ENCODE measurements at regions not wholly inside any gene's neighbourhood (a gene's known extent, or its start where the extent isn't known, plus 50 kb on each side); places are given as distances from the start of the nearest gene placed in this dataset.
"Not testable (repeated sequence)": the region's sequence is repeated elsewhere in the genome, so short reads cannot be mapped to it uniquely, and the experiment has no call there.

GRCh38 chr4:158122501-158122900, 50.3 kb downstream of the GASK1B start:
- DNase-seq (ENCODE audit: low read depth) = no peak
- H3K4me3 ChIP-seq (ENCODE audit: control insufficient read depth, low read depth, low read length) = no peak overlapping the region
- no peak for TF ChIP-seq CTCF (IDR thresholded peaks at IDR 0.05; ENCODE audit: control insufficient read depth, insufficient read depth, low read depth, low read length, missing control alignments)

GRCh38 chr4:158121161-158121579, 51.7 kb downstream of the GASK1B start:
- H3K4me3 ChIP-seq (ENCODE audit: control insufficient read depth, low read depth, low read length) = no peak overlapping the region
- TF ChIP-seq CTCF (IDR thresholded peaks at IDR 0.05; ENCODE audit: control insufficient read depth, insufficient read depth, low read depth, low read length, missing control alignments) = no peak
- peak; percentile 96 for DNase-seq (ENCODE audit: low read depth)

GRCh38 chr4:158120645-158121151, 52.1 kb downstream of the GASK1B start:
- H3K4me3 ChIP-seq (ENCODE audit: control insufficient read depth, low read depth, low read length); DNase-seq (ENCODE audit: low read depth): not testable (repeated sequence)

- no peak for DNase-seq (ENCODE audit: low read depth)
- H3K4me3 ChIP-seq (ENCODE audit: control insufficient read depth, low read depth, low read length) = no peak overlapping the region
- TF ChIP-seq CTCF (IDR thresholded peaks at IDR 0.05; ENCODE audit: control insufficient read depth, insufficient read depth, low read depth, low read length, missing control alignments) = no peak
Observed at GRCh38 chr4:158112611-158113010, 60.2 kb downstream of the GASK1B start.

- H3K4me3 ChIP-seq (ENCODE audit: control insufficient read depth, low read depth, low read length) = no peak overlapping the region
- TF ChIP-seq CTCF (IDR thresholded peaks at IDR 0.05; ENCODE audit: control insufficient read depth, insufficient read depth, low read depth, low read length, missing control alignments) = no peak
- DNase-seq (ENCODE audit: low read depth) = no peak
Observed at GRCh38 chr4:158111241-158111640, 61.6 kb downstream of the GASK1B start.

- DNase-seq (ENCODE audit: low read depth) = no peak
- TF ChIP-seq CTCF (IDR thresholded peaks at IDR 0.05; ENCODE audit: control insufficient read depth, insufficient read depth, low read depth, low read length, missing control alignments) = no peak
- H3K4me3 ChIP-seq (ENCODE audit: control insufficient read depth, low read depth, low read length) = no peak overlapping the region
Observed at GRCh38 chr4:158102904-158103303, 69.9 kb downstream of the GASK1B start.

GRCh38 chr4:158099686-158100085, 73.1 kb downstream of the GASK1B start:
- no peak overlapping the region for H3K4me3 ChIP-seq (ENCODE audit: control insufficient read depth, low read depth, low read length)
- DNase-seq (ENCODE audit: low read depth) = no peak
- no peak for TF ChIP-seq CTCF (IDR thresholded peaks at IDR 0.05; ENCODE audit: control insufficient read depth, insufficient read depth, low read depth, low read length, missing control alignments)
